Neural cell (in vitro differentiated cells): ENCODE measurements at regions not wholly inside any gene's neighbourhood (a gene's known extent, or its start where the extent isn't known, plus 50 kb on each side); places are given as distances from the start of the nearest gene placed in this dataset.

ENCODE experiments used
- EP300 ChIP-seq: fragments of 450-650 bp; conservative IDR thresholded peaks from 2 replicates; pipeline ENCODE4 v1.6.1; 2014; ENCODE audit warnings: antibody characterized with exemption, mild to moderate bottlenecking, moderate library complexity; ENCODE audit not compliant: poor library complexity, severe bottlenecking
- EZH2 ChIP-seq: fragments of 200-600, 300-800 bp; shearing (Covaris generic), sonication (generic); IDR thresholded peaks from 2 replicates; pipeline ENCODE4 v1.6.1; 2014; ENCODE audit warnings: antibody characterized with exemption, low read length, borderline replicate concordance, mild to moderate bottlenecking; ENCODE audit not compliant: insufficient read depth, poor library complexity, severe bottlenecking
- POLR2AphosphoS5 ChIP-seq: IDR thresholded peaks from 2 replicates; pipeline ENCODE4 v1.6.1; 2012
- SMC3 ChIP-seq: fragments of 450-650 bp; conservative IDR thresholded peaks from 2 replicates; pipeline ENCODE4 v1.6.1; 2014; ENCODE audit warnings: antibody characterized with exemption, mild to moderate bottlenecking, moderate library complexity; ENCODE audit not compliant: poor library complexity
- TF ChIP-seq, protein P1 (sequence below): fragments of 450-650 bp; IDR thresholded peaks from 2 replicates; pipeline ENCODE4 v1.5.1; 2014; ENCODE audit warnings: antibody characterized with exemption, mild to moderate bottlenecking, moderate library complexity; ENCODE audit not compliant: poor library complexity, severe bottlenecking
- TF ChIP-seq, protein P2 (sequence below): IDR thresholded peaks from 2 replicates; pipeline ENCODE4 v1.6.1; 2012; ENCODE audit warnings: borderline replicate concordance

DNA sequence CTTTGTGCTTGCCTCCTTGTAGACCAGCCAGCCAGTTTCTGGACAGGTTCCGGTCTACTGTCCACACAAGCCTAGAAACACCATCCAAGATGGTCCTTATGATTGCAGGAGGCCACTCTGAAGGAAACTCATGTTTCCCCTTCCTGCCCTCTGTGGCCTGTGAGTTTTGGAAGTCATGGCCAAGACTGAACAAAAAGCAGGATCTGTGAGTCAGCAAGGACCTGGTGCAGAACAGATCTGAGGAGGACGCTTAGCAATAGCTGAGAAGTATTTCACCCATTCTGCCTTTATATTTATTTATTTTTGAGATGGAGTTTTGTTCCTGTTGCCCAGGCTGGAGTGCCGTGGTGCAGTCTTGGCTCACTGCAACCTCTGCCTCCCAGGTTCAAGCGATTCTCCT lies 134.6 kb upstream of the EEF1E1 start:
- TF ChIP-seq, protein P1, sequence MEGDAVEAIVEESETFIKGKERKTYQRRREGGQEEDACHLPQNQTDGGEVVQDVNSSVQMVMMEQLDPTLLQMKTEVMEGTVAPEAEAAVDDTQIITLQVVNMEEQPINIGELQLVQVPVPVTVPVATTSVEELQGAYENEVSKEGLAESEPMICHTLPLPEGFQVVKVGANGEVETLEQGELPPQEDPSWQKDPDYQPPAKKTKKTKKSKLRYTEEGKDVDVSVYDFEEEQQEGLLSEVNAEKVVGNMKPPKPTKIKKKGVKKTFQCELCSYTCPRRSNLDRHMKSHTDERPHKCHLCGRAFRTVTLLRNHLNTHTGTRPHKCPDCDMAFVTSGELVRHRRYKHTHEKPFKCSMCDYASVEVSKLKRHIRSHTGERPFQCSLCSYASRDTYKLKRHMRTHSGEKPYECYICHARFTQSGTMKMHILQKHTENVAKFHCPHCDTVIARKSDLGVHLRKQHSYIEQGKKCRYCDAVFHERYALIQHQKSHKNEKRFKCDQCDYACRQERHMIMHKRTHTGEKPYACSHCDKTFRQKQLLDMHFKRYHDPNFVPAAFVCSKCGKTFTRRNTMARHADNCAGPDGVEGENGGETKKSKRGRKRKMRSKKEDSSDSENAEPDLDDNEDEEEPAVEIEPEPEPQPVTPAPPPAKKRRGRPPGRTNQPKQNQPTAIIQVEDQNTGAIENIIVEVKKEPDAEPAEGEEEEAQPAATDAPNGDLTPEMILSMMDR: no peak
- TF ChIP-seq EP300: no peak
- TF ChIP-seq, protein P2, sequence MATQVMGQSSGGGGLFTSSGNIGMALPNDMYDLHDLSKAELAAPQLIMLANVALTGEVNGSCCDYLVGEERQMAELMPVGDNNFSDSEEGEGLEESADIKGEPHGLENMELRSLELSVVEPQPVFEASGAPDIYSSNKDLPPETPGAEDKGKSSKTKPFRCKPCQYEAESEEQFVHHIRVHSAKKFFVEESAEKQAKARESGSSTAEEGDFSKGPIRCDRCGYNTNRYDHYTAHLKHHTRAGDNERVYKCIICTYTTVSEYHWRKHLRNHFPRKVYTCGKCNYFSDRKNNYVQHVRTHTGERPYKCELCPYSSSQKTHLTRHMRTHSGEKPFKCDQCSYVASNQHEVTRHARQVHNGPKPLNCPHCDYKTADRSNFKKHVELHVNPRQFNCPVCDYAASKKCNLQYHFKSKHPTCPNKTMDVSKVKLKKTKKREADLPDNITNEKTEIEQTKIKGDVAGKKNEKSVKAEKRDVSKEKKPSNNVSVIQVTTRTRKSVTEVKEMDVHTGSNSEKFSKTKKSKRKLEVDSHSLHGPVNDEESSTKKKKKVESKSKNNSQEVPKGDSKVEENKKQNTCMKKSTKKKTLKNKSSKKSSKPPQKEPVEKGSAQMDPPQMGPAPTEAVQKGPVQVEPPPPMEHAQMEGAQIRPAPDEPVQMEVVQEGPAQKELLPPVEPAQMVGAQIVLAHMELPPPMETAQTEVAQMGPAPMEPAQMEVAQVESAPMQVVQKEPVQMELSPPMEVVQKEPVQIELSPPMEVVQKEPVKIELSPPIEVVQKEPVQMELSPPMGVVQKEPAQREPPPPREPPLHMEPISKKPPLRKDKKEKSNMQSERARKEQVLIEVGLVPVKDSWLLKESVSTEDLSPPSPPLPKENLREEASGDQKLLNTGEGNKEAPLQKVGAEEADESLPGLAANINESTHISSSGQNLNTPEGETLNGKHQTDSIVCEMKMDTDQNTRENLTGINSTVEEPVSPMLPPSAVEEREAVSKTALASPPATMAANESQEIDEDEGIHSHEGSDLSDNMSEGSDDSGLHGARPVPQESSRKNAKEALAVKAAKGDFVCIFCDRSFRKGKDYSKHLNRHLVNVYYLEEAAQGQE: no peak
- no peak for TF ChIP-seq POLR2AphosphoS5
- TF ChIP-seq EZH2: no peak
- no peak for TF ChIP-seq SMC3
